Stimulated activated naive CD8-positive, alpha-beta T cell treated with anti-CD3 and anti-CD28 coated beads, Interleukin-15, amount 100 ng/mL, for 72 hours (primary cell): ENCODE measurements at regions not wholly inside any gene's neighbourhood (a gene's known extent, or its start where the extent isn't known, plus 50 kb on each side); places are given as distances from the start of the nearest gene placed in this dataset.
A peak's percentile ranks its signal among the peaks of the same experiment; 100 is the strongest.
"Not testable (repeated sequence)": the region's sequence is repeated elsewhere in the genome, so short reads cannot be mapped to it uniquely, and the experiment has no call there.

Source experiments
- ATAC-seq: fragments of 150-1000 bp; cut with Tn5 transposase; 2 replicates; pipeline ENCODE4 v1.10.0; 2021; ENCODE audit warnings: mild to moderate bottlenecking, moderate library complexity
- DNase-seq, 2 donors: peaks; one replicate each; pipeline ENCODE4 v3.0.0; 2021 to 2022
- H3K27ac Mint-ChIP-seq, 2 donors: one replicate each; pipeline ENCODE4 v1.8.0; 2022; ENCODE audit warnings: mild to moderate bottlenecking in 2 of 2, mixed read lengths in 2 of 2, moderate library complexity in 2 of 2
- H3K27me3 Mint-ChIP-seq: one replicate; pipeline ENCODE4 v1.8.0; 2022; ENCODE audit warnings: mixed read lengths
- H3K4me1 Mint-ChIP-seq: one replicate; pipeline ENCODE4 v1.8.0; 2022; ENCODE audit warnings: mild to moderate bottlenecking, mixed read lengths
- H3K4me3 Mint-ChIP-seq, 2 donors: one replicate each; pipeline ENCODE4 v1.8.0; 2022; ENCODE audit warnings: mild to moderate bottlenecking in 2 of 2, mixed read lengths in 2 of 2, moderate library complexity in 1 of 2
- H3K9me3 Mint-ChIP-seq, 2 donors: one replicate each; pipeline ENCODE4 v1.8.0; 2022; ENCODE audit warnings: mixed read lengths in 2 of 2

GRCh38 chr12:25391346-25391745, 140.6 kb upstream of the KRAS start:
- ATAC-seq, H3K4me3 Mint-ChIP-seq, H3K9me3 Mint-ChIP-seq, H3K27ac Mint-ChIP-seq, H3K27me3 Mint-ChIP-seq, DNase-seq: not testable (repeated sequence)
- peaks cover 24% of the 10 kb centered on the region for H3K4me1 Mint-ChIP-seq

- H3K4me1 Mint-ChIP-seq: peaks cover 43% of the 10 kb centered on the region
- ATAC-seq: peak; percentile 51
Measured at GRCh38 chr12:25388183-25388582, 137.5 kb upstream of the KRAS start.

GRCh38 chr12:25387732-25388050, 137.0 kb upstream of the KRAS start:
- Mint-ChIP-seq H3K4me3 (peak overlapping the region; percentile 81 to 95), H3K9me3 (no peaks in the 10 kb centered on the region), H3K4me1 (peaks cover 48% of the 10 kb centered on the region), H3K27me3 (no peaks in the 10 kb centered on the region), H3K27ac (peak overlapping the region; percentile 85 to 95)
- no peak for DNase-seq
- ATAC-seq: no peak

More at GRCh38 chr12:25388183-25388582, 137.5 kb upstream of the KRAS start:
- Mint-ChIP-seq H3K9me3 (no peaks in the 10 kb centered on the region), H3K4me3 (peak overlapping the region; percentile 81 to 95), H3K27me3 (no peaks in the 10 kb centered on the region), H3K27ac (peak overlapping the region; percentile 36 to 85)
- DNase-seq: peak; percentile 57 to 75

GRCh38 chr12:25386831-25387731, 136.4 kb upstream of the KRAS start:
- no peaks in the 10 kb centered on the region for H3K27me3 Mint-ChIP-seq
- DNase-seq: peak; percentile 76 to 78
- H3K9me3 Mint-ChIP-seq: no peaks in the 10 kb centered on the region
- H3K4me1 Mint-ChIP-seq: peaks cover 54% of the 10 kb centered on the region
- ATAC-seq: no peak
- peak overlapping the region; percentile 99 to 100 for H3K27ac Mint-ChIP-seq
- peak overlapping the region; percentile 85 to 95 for H3K4me3 Mint-ChIP-seq

GRCh38 chr12:25384893-25385248, 134.1 kb upstream of the KRAS start:
- Mint-ChIP-seq H3K27ac (peak overlapping the region; percentile 99 to 100), H3K9me3 (no peaks in the 10 kb centered on the region), H3K27me3 (no peaks in the 10 kb centered on the region), H3K4me3 (peak overlapping the region; percentile 85 to 95), H3K4me1 (peaks cover 58% of the 10 kb centered on the region)
- DNase-seq: no peak
- ATAC-seq: no peak

- ATAC-seq: no peak
- Mint-ChIP-seq H3K27me3 (no peaks in the 10 kb centered on the region), H3K27ac (peak overlapping the region; percentile 99 to 100), H3K4me3 (peak overlapping the region; percentile 85 to 95), H3K9me3 (no peaks in the 10 kb centered on the region), H3K4me1 (peaks cover 58% of the 10 kb centered on the region)
- DNase-seq: no peak
Measured at GRCh38 chr12:25384038-25384892, 133.5 kb upstream of the KRAS start.

- Mint-ChIP-seq H3K4me3 (peak overlapping the region; percentile 2 to 34), H3K27ac (peak overlapping the region in 1 of 2 donors; percentile 42), H3K27me3 (no peaks in the 10 kb centered on the region), H3K4me1 (peaks cover 57% of the 10 kb centered on the region), H3K9me3 (no peaks in the 10 kb centered on the region)
- DNase-seq: no peak
- ATAC-seq: no peak
Measured at GRCh38 chr12:25382311-25383106, 131.8 kb upstream of the KRAS start.

- Mint-ChIP-seq H3K27ac (peak overlapping the region; percentile 34 to 74), H3K4me3 (peak overlapping the region; percentile 54 to 58), H3K9me3 (no peaks in the 10 kb centered on the region), H3K27me3 (no peaks in the 10 kb centered on the region), H3K4me1 (peaks cover 59% of the 10 kb centered on the region)
- ATAC-seq (peak; percentile 94), DNase-seq (peak; percentile 30 to 43)
Measured at GRCh38 chr12:25377469-25378177, 126.9 kb upstream of the KRAS start.

GRCh38 chr12:25376985-25377384, 126.3 kb upstream of the KRAS start:
- Mint-ChIP-seq H3K4me1 (peaks cover 57% of the 10 kb centered on the region), H3K27me3 (no peaks in the 10 kb centered on the region), H3K27ac (no peak overlapping the region), H3K9me3 (no peaks in the 10 kb centered on the region), H3K4me3 (peak overlapping the region; percentile 54 to 58)
- ATAC-seq (peak; percentile 50), DNase-seq (no peak)

GRCh38 chr12:25376407-25376806, 125.7 kb upstream of the KRAS start:
- no peaks in the 10 kb centered on the region for H3K27me3 Mint-ChIP-seq
- H3K27ac Mint-ChIP-seq: no peak overlapping the region
- no peaks in the 10 kb centered on the region for H3K9me3 Mint-ChIP-seq
- DNase-seq (no peak), ATAC-seq (no peak)
- no peak overlapping the region for H3K4me3 Mint-ChIP-seq
- H3K4me1 Mint-ChIP-seq: peaks cover 53% of the 10 kb centered on the region

- ATAC-seq (peak; percentile 57), DNase-seq (no peak)
- H3K9me3 Mint-ChIP-seq: no peaks in the 10 kb centered on the region
- H3K4me3 Mint-ChIP-seq: peak overlapping the region; percentile 2 to 3
- H3K27ac Mint-ChIP-seq: no peak overlapping the region
- H3K4me1 Mint-ChIP-seq: peaks cover 46% of the 10 kb centered on the region
- no peaks in the 10 kb centered on the region for H3K27me3 Mint-ChIP-seq
Measured at GRCh38 chr12:25372969-25373817, 122.5 kb upstream of the KRAS start.

- ATAC-seq (no peak), DNase-seq (no peak)
- Mint-ChIP-seq H3K9me3 (no peaks in the 10 kb centered on the region), H3K4me1 (peaks cover 34% of the 10 kb centered on the region), H3K27me3 (no peaks in the 10 kb centered on the region), H3K27ac (no peak overlapping the region), H3K4me3 (no peak overlapping the region)
Measured at GRCh38 chr12:25372002-25372401, 121.3 kb upstream of the KRAS start.

GRCh38 chr12:25368557-25368956, 117.8 kb upstream of the KRAS start:
- H3K27ac Mint-ChIP-seq: no peak overlapping the region
- H3K27me3 Mint-ChIP-seq: no peaks in the 10 kb centered on the region
- ATAC-seq (no peak), DNase-seq (no peak)
- H3K4me1 Mint-ChIP-seq: peaks cover 30% of the 10 kb centered on the region
- H3K9me3 Mint-ChIP-seq: no peaks in the 10 kb centered on the region
- no peak overlapping the region for H3K4me3 Mint-ChIP-seq

- Mint-ChIP-seq H3K27me3 (no peaks in the 10 kb centered on the region), H3K4me1 (peaks cover 17% of the 10 kb centered on the region), H3K9me3 (no peaks in the 10 kb centered on the region), H3K4me3 (no peak overlapping the region), H3K27ac (no peak overlapping the region)
- no peak for DNase-seq
- no peak for ATAC-seq
Measured at GRCh38 chr12:25366122-25366521, 115.4 kb upstream of the KRAS start.
